HEK293 (cell line): ENCODE measurements at regions not wholly inside any gene's neighbourhood (a gene's known extent, or its start where the extent isn't known, plus 50 kb on each side); places are given as distances from the start of the nearest gene placed in this dataset.

Experiments
- CTCF ChIA-PET: fragments of 350-600 bp; formaldehyde crosslinking; extraction: SDS; loops from one replicate; lab custom pipeline; 2021; ENCODE audit warnings: antibody characterized with exemption; lab: Yijun Ruan, JAX
- POLR2A ChIA-PET: fragments of 300-600 bp; formaldehyde crosslinking; extraction: SDS; loops from one replicate; lab custom pipeline; 2020; ENCODE audit warnings: antibody characterized with exemption, inconsistent platforms; lab: Yijun Ruan, JAX
- H3K27ac ChIP-seq: fragments of 200-500 bp; sonication (Bioruptor generic); 2 replicates; pipeline ENCODE4 v1.5.1; 2014; ENCODE audit warnings: low read depth, low read length, control low read depth, inconsistent platforms; ENCODE audit errors: extremely low read depth
- H3K36me3 ChIP-seq, 2 experiments: fragments of 200-500 bp in 1 of 2; sonication (Bioruptor generic) in 1 of 2; 1 replicate in 1 of 2; 2 replicates in 1 of 2; pipeline ENCODE4 v1.5.1; 2014 to 2017; ENCODE audit warnings: inconsistent platforms in 2 of 2, low read length in 2 of 2; ENCODE audit not compliant: control insufficient read depth in 2 of 2, insufficient read depth in 1 of 2
- H3K4me1 ChIP-seq: fragments of 200-500 bp; sonication (Bioruptor generic); 2 replicates; pipeline ENCODE4 v1.5.1; 2014; ENCODE audit warnings: mild to moderate bottlenecking, low read length, inconsistent platforms; ENCODE audit not compliant: control insufficient read depth, insufficient read depth
- H3K4me3 ChIP-seq: 2 replicates; pipeline ENCODE4 v1.5.1; 2011; ENCODE audit warnings: low read depth, mild to moderate bottlenecking, control low read depth, low read length, moderate library complexity
- H3K9me3 ChIP-seq: fragments of 200-500 bp; sonication (Bioruptor generic); 2 replicates; pipeline ENCODE4 v1.5.1; 2014; ENCODE audit warnings: low read depth, low read length, inconsistent platforms; ENCODE audit not compliant: control insufficient read depth, insufficient read depth
- GLIS2 ChIP-seq: fragments of 450-650 bp; formaldehyde crosslinking; IDR thresholded peaks from 2 replicates; pipeline ENCODE4 v1.5.1; 2016; ENCODE audit warnings: missing biosample characterization, missing genetic modification characterization
- HOXC10 ChIP-seq: sonication (generic); formaldehyde crosslinking; IDR thresholded peaks from 2 replicates; pipeline ENCODE4 v1.8.1; 2023; ENCODE audit warnings: mild to moderate bottlenecking, missing genetic modification reagents
- TRIM28 ChIP-seq: IDR thresholded peaks from 2 replicates; pipeline ENCODE4 v1.6.1; 2011; ENCODE audit warnings: low read length, control low read depth, borderline replicate concordance
- ZEB2 ChIP-seq: fragments of 450-650 bp; formaldehyde crosslinking; IDR thresholded peaks from 2 replicates; pipeline ENCODE4 v1.5.1; 2016; ENCODE audit warnings: missing biosample characterization, missing genetic modification characterization
- ZFHX2 ChIP-seq: fragments of 450-650 bp; formaldehyde crosslinking; conservative IDR thresholded peaks from 2 replicates; pipeline ENCODE4 v1.5.1; 2016; ENCODE audit warnings: missing biosample characterization, missing genetic modification characterization
- ZNF157 ChIP-seq: fragments of 450-650 bp; formaldehyde crosslinking; IDR thresholded peaks from 2 replicates; pipeline ENCODE4 v1.5.1; 2016; ENCODE audit warnings: missing biosample characterization, missing genetic modification characterization
- ZNF202 ChIP-seq: fragments of 450-650 bp; formaldehyde crosslinking; IDR thresholded peaks from 2 replicates; pipeline ENCODE4 v1.5.1; 2016; ENCODE audit warnings: missing biosample characterization, missing genetic modification characterization, borderline replicate concordance
- ZNF211 ChIP-seq: fragments of 450-650 bp; formaldehyde crosslinking; IDR thresholded peaks from 2 replicates; pipeline ENCODE4 v1.5.1; 2016; ENCODE audit warnings: low read depth, missing biosample characterization, missing genetic modification characterization
- ZNF221 ChIP-seq: fragments of 450-650 bp; formaldehyde crosslinking; IDR thresholded peaks from 2 replicates; pipeline ENCODE4 v1.5.1; 2017; ENCODE audit warnings: missing biosample characterization, missing genetic modification characterization, borderline replicate concordance
- ZNF341 ChIP-seq: fragments of 450-650 bp; formaldehyde crosslinking; IDR thresholded peaks from 2 replicates; pipeline ENCODE4; 2016; ENCODE audit warnings: low read depth, missing biosample characterization, missing genetic modification characterization
- ZNF350 ChIP-seq: fragments of 450-650 bp; formaldehyde crosslinking; IDR thresholded peaks from 2 replicates; pipeline ENCODE4 v1.5.0; 2017; ENCODE audit warnings: missing biosample characterization, mild to moderate bottlenecking, missing genetic modification characterization
- ZNF366 ChIP-seq: fragments of 450-650 bp; formaldehyde crosslinking; conservative IDR thresholded peaks from 2 replicates; pipeline ENCODE4 v1.5.1; 2016; ENCODE audit warnings: missing biosample characterization, missing genetic modification characterization
- ZNF404 ChIP-seq: fragments of 450-650 bp; formaldehyde crosslinking; IDR thresholded peaks from 2 replicates; pipeline ENCODE4 v1.5.1; 2017; ENCODE audit warnings: missing biosample characterization, missing genetic modification characterization
- ZNF514 ChIP-seq: fragments of 450-650 bp; formaldehyde crosslinking; IDR thresholded peaks from 2 replicates; pipeline ENCODE4 v1.5.1; 2016; ENCODE audit warnings: missing biosample characterization, missing genetic modification characterization
- ZNF548 ChIP-seq: fragments of 450-650 bp; formaldehyde crosslinking; IDR thresholded peaks from 2 replicates; pipeline ENCODE4 v1.5.1; 2016; ENCODE audit warnings: missing biosample characterization, missing genetic modification characterization
- ZNF600 ChIP-seq: fragments of 450-650 bp; formaldehyde crosslinking; IDR thresholded peaks from 2 replicates; pipeline ENCODE4 v1.5.1; 2016; ENCODE audit warnings: missing biosample characterization, missing genetic modification characterization
- ZNF629 ChIP-seq: fragments of 450-650 bp; formaldehyde crosslinking; IDR thresholded peaks from 2 replicates; pipeline ENCODE4 v1.5.1; 2017; ENCODE audit warnings: missing biosample characterization, missing genetic modification characterization
- ZNF76 ChIP-seq: fragments of 450-650 bp; formaldehyde crosslinking; IDR thresholded peaks from 2 replicates; pipeline ENCODE4; 2016; ENCODE audit warnings: low read depth, missing biosample characterization, missing genetic modification characterization, borderline replicate concordance
- ZNF837 ChIP-seq: fragments of 450-650 bp; formaldehyde crosslinking; IDR thresholded peaks from 2 replicates; pipeline ENCODE4 v1.5.1; 2016; ENCODE audit warnings: missing biosample characterization, missing genetic modification characterization
- TF ChIP-seq, protein P1 (sequence below): fragments of 450-650 bp; formaldehyde crosslinking; IDR thresholded peaks from 2 replicates; pipeline ENCODE4 v1.5.1; 2016; ENCODE audit warnings: missing biosample characterization, missing genetic modification characterization
- TF ChIP-seq, protein P2 (sequence below): fragments of 450-650 bp; formaldehyde crosslinking; IDR thresholded peaks from 2 replicates; pipeline ENCODE4 v1.5.1; 2017; ENCODE audit warnings: missing biosample characterization, missing genetic modification characterization
- TF ChIP-seq, protein P3 (sequence below): fragments of 450-650 bp; formaldehyde crosslinking; IDR thresholded peaks from 2 replicates; pipeline ENCODE4 v1.5.1; 2016; ENCODE audit warnings: missing biosample characterization, missing genetic modification characterization, borderline replicate concordance
- TF ChIP-seq, protein P4 (sequence below): fragments of 450-650 bp; formaldehyde crosslinking; IDR thresholded peaks from 2 replicates; pipeline ENCODE4 v1.5.1; 2016; ENCODE audit warnings: missing biosample characterization, missing genetic modification characterization

DNA sequence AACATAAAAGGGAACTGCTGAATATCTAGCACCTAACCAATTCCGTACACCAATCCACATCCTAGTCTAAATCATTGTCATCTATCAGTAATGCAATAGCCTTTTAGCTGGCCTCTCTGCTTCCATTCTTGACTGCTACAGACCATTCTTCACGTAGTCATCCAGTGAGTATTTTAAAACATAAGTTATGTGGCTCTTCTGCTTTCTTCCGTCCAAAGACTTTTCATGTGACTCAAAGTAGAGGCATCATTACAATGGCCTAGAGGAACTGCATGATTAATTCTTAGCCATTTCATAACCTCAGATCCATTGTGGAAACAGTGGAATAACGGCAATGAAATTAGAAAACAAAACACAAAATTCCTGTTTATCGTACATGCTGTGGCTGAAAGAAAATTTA, 88.9 kb upstream of the CBLB start (continued):
- TF ChIP-seq ZEB2 (tag by site-specific recombination) (no peak), ZNF341 (no peak), ZNF211 (tag by site-specific recombination) (no peak), ZNF548 (tag by site-specific recombination) (no peak)
- TF ChIP-seq, protein P1, sequence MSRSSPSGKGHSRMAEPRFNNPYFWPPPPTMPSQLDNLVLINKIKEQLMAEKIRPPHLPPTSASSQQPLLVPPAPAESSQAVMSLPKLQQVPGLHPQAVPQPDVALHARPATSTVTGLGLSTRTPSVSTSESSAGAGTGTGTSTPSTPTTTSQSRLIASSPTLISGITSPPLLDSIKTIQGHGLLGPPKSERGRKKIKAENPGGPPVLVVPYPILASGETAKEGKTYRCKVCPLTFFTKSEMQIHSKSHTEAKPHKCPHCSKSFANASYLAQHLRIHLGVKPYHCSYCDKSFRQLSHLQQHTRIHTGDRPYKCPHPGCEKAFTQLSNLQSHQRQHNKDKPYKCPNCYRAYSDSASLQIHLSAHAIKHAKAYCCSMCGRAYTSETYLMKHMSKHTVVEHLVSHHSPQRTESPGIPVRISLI (tag by site-specific recombination): no peak

DNA sequence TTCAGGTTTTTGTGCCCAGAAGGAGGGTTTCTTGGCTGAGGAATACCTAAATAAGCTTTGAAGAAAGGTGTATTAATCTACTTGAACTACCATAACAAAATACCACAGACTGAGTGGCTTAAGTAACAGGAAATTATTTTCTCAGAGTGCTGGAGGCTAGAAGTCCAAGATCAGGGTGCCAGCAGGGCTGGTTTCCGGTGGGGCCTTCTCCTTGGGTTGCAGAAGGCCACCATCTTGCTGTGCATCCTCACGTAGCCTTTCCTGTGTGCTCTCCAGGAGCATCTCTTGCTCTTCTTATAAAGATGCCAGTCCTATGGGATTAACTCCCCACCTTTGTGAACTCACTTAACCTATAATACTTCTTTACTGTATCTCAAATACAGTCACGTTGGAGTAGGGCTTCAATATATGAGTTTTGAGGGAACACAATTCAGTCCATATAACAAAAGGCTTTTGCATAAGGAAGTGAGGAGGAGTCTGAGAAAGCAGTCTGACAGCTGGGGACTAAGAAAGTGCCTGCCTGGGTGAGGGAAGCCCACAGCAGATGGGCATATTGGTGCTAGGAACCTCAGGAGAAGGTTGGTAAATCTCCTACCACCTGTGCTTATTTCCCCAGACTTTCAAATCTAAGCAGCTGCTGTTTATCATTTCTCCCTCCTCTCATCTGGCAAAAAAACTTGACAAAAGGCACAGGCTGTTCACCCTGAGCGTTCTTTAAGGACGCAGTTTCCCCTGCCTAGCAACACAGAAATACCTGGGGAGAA, 89.6 kb upstream of the CBLB start:
- H3K4me3 ChIP-seq: no peak overlapping the region
- ChIA-PET CTCF (no interaction called here), POLR2A (no interaction called here)
- no peaks in the 10 kb centered on the region for H3K9me3 ChIP-seq
- H3K27ac ChIP-seq: no peak overlapping the region
- peak; percentile 64; the same call in 1 of the 2 replicates for TF ChIP-seq ZNF548 (tag by site-specific recombination)
- TF ChIP-seq, protein P2, sequence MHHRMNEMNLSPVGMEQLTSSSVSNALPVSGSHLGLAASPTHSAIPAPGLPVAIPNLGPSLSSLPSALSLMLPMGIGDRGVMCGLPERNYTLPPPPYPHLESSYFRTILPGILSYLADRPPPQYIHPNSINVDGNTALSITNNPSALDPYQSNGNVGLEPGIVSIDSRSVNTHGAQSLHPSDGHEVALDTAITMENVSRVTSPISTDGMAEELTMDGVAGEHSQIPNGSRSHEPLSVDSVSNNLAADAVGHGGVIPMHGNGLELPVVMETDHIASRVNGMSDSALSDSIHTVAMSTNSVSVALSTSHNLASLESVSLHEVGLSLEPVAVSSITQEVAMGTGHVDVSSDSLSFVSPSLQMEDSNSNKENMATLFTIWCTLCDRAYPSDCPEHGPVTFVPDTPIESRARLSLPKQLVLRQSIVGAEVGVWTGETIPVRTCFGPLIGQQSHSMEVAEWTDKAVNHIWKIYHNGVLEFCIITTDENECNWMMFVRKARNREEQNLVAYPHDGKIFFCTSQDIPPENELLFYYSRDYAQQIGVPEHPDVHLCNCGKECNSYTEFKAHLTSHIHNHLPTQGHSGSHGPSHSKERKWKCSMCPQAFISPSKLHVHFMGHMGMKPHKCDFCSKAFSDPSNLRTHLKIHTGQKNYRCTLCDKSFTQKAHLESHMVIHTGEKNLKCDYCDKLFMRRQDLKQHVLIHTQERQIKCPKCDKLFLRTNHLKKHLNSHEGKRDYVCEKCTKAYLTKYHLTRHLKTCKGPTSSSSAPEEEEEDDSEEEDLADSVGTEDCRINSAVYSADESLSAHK (tag by site-specific recombination): no peak
- TF ChIP-seq, all 188 proteins: peak for 1
- no peaks in the 10 kb centered on the region for H3K4me1 ChIP-seq
- no peaks in the 10 kb centered on the region for H3K36me3 ChIP-seq

DNA sequence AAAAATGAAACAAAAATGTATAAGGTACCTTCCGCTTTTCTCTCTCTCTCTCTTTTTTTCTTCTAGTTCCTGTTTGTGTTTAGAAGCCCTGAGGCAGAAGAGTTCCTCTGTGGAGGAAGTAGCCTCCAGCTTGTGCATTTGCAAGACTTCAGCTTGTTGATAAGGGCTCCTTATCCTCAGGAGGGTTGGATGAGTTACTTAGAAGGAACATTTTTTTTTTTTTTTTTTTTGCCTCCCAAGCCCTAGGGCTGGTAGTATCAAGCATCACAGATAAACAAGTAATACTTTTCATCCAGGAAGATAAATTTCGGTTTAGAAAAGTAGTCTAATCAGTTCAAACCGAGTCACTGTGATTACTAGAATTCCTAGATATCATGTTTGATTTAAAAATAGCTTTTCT, 91.0 kb upstream of the CBLB start:
- POLR2A ChIA-PET: interaction anchor here (0.6 kb wide), 1 partner anchor 43 kb away, joined by 3 read pairs; no protein-coding TSS in a partner anchor
- CTCF ChIA-PET: no interaction called here
- H3K36me3 ChIP-seq: no peaks in the 10 kb centered on the region

DNA sequence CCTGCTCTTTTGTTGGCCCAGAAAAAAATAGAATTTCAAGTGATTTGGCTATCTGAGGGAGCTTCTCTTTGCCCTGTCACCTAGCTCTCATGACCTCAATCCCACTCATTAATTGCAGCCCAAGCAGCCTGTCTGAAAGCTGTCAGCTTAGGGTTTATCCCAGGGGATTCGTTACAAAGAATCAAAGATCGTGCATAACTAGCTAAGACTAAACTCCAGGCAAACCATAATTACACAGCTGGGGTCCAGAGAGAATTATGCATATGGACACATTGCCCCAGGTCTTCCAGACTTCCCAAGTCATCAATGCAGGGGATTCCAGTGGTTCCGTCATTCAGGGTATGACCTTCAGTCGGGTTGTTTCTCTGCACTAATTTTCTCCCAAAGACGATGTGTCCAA, 91.6 kb upstream of the CBLB start:
- no peak overlapping the region for H3K4me3 ChIP-seq
- ChIA-PET POLR2A (no interaction called here), CTCF (no interaction called here)
- H3K9me3 ChIP-seq: no peaks in the 10 kb centered on the region
- H3K36me3 ChIP-seq: no peaks in the 10 kb centered on the region
- H3K4me1 ChIP-seq: no peaks in the 10 kb centered on the region
- H3K27ac ChIP-seq: no peak overlapping the region
- no peak for TF ChIP-seq ZNF366 (tag by site-specific recombination)
- no peak for TF ChIP-seq ZNF221 (tag by site-specific recombination)
- TF ChIP-seq TRIM28: no peak
- TF ChIP-seq, protein P3, sequence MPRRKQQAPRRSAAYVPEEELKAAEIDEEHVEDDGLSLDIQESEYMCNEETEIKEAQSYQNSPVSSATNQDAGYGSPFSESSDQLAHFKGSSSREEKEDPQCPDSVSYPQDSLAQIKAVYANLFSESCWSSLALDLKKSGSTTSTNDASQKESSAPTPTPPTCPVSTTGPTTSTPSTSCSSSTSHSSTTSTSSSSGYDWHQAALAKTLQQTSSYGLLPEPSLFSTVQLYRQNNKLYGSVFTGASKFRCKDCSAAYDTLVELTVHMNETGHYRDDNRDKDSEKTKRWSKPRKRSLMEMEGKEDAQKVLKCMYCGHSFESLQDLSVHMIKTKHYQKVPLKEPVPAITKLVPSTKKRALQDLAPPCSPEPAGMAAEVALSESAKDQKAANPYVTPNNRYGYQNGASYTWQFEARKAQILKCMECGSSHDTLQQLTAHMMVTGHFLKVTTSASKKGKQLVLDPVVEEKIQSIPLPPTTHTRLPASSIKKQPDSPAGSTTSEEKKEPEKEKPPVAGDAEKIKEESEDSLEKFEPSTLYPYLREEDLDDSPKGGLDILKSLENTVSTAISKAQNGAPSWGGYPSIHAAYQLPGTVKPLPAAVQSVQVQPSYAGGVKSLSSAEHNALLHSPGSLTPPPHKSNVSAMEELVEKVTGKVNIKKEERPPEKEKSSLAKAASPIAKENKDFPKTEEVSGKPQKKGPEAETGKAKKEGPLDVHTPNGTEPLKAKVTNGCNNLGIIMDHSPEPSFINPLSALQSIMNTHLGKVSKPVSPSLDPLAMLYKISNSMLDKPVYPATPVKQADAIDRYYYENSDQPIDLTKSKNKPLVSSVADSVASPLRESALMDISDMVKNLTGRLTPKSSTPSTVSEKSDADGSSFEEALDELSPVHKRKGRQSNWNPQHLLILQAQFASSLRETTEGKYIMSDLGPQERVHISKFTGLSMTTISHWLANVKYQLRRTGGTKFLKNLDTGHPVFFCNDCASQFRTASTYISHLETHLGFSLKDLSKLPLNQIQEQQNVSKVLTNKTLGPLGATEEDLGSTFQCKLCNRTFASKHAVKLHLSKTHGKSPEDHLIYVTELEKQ: no peak
- TF ChIP-seq ZFHX2: no peak
- TF ChIP-seq ZNF350: no peak
- no peak for TF ChIP-seq ZNF76
- TF ChIP-seq ZNF404 (tag by site-specific recombination): no peak
- TF ChIP-seq ZNF514 (tag by site-specific recombination): no peak
- no peak for TF ChIP-seq ZNF837 (tag by site-specific recombination)
- no peak for TF ChIP-seq ZNF629 (tag by site-specific recombination)

More for the DNA sequence above, 91.0 kb upstream of the CBLB start:
- no peak overlapping the region for H3K4me3 ChIP-seq
- no peak for TF ChIP-seq ZNF157
- TF ChIP-seq ZNF514 (tag by site-specific recombination): no peak
- TF ChIP-seq, protein P4, sequence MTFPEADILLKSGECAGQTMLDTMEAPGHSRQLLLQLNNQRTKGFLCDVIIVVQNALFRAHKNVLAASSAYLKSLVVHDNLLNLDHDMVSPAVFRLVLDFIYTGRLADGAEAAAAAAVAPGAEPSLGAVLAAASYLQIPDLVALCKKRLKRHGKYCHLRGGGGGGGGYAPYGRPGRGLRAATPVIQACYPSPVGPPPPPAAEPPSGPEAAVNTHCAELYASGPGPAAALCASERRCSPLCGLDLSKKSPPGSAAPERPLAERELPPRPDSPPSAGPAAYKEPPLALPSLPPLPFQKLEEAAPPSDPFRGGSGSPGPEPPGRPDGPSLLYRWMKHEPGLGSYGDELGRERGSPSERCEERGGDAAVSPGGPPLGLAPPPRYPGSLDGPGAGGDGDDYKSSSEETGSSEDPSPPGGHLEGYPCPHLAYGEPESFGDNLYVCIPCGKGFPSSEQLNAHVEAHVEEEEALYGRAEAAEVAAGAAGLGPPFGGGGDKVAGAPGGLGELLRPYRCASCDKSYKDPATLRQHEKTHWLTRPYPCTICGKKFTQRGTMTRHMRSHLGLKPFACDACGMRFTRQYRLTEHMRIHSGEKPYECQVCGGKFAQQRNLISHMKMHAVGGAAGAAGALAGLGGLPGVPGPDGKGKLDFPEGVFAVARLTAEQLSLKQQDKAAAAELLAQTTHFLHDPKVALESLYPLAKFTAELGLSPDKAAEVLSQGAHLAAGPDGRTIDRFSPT: no peak
- TF ChIP-seq GLIS2 (tag by site-specific recombination): no peak
- TF ChIP-seq ZNF600 (tag by site-specific recombination): no peak
- no peak for TF ChIP-seq ZNF202
- no peak for TF ChIP-seq HOXC10 (CRISPR knock-in tag)
- no peak overlapping the region for H3K27ac ChIP-seq
- H3K9me3 ChIP-seq: no peaks in the 10 kb centered on the region
- H3K4me1 ChIP-seq: no peaks in the 10 kb centered on the region
